ENCODE measurements at regions not wholly inside any gene's neighbourhood (a gene's known extent, or its start where the extent isn't known, plus 50 kb on each side); places are given as distances from the start of the nearest gene placed in this dataset.

DNA sequence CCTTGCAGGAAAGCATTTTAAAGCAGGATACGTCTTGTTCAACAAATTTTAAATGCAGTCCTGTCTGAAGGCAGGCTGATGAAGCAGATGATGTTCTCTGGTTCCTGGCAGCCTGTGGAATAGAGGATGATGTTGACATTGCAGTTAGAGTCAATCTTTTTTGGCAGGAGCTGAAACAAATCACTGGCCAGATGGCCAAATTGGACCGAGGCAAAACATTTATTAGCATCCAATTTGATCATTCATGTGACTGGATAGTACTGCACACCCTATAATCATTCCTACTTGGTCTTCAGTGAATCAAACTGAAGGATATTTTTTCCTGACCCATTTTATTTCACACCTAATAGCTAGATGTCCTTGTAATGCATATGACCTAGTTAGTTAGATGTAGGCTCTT, 172.2 kb upstream of the SLC10A2 start:
- no peak for ATAC-seq (ENCODE audit: low read depth)
- Histone ChIP-seq H2AK5ac (ENCODE audit: low read depth, low read length) (no peak overlapping the region), H3K79me1 (ENCODE audit: low read depth in 1 of 2, low read length in 2 of 2) (no peaks in the 10 kb centered on the region), H4K8ac (ENCODE audit: low read depth in 2 of 2, low read length in 2 of 2) (no peak overlapping the region), H3K9me1 (ENCODE audit: insufficient read depth, low read length) (no peaks in the 10 kb centered on the region), H3K9me3 (ENCODE audit: control insufficient read depth, insufficient read depth, low read length) (peaks cover 14% of the 10 kb centered on the region), H3K4ac (ENCODE audit: low read depth, low read length) (no peak overlapping the region), H2BK15ac (ENCODE audit: low read depth, low read length) (no peak overlapping the region), H3K4me3 (ENCODE audit: insufficient read depth, low read depth, low read length) (no peak overlapping the region), H3K27ac (ENCODE audit: insufficient read depth, low read length) (no peak overlapping the region), H2AK9ac (replicated peaks; ENCODE audit: low read depth, low read length, poor library complexity) (no peak overlapping the region), H3K36me3 (ENCODE audit: control insufficient read depth, insufficient read depth, low read length) (no peaks in the 10 kb centered on the region), H3K4me1 (ENCODE audit: control insufficient read depth, insufficient read depth, low read length) (no peaks in the 10 kb centered on the region), H3K9ac (ENCODE audit: low read depth, low read length) (no peak overlapping the region), H2BK5ac (ENCODE audit: low read depth, low read length, poor library complexity, severe bottlenecking) (no peak overlapping the region), H4K20me1 (ENCODE audit: insufficient read depth, low read length) (no peaks in the 10 kb centered on the region), H3K56ac (ENCODE audit: extremely low read depth, insufficient read depth, low read length) (no peak overlapping the region), H2BK120ac (ENCODE audit: low read depth, low read length) (no peak overlapping the region), H4K91ac (ENCODE audit: insufficient read depth, low read depth, low read length) (no peak overlapping the region), H2BK20ac (ENCODE audit: low read depth, low read length) (no peak overlapping the region), H2AFZ (replicated peaks; ENCODE audit: low read length, poor library complexity) (no peak overlapping the region), H3K27me3 (ENCODE audit: control insufficient read depth, insufficient read depth, low read length) (no peaks in the 10 kb centered on the region), H3K23ac (ENCODE audit: low read depth, low read length) (no peak overlapping the region), H3K18ac (ENCODE audit: low read depth, low read length) (no peak overlapping the region), H3K4me2 (ENCODE audit: low read depth, low read length) (no peak overlapping the region), H3K14ac (replicated peaks; ENCODE audit: low read depth, low read length) (no peak overlapping the region), H4K5ac (ENCODE audit: low read depth, low read length) (no peak overlapping the region)
- no peak for DNase-seq
- no TSS peak for BruUV-seq (replicated peaks)
- POLR2A ChIA-PET (ENCODE audit: unreplicated experiment), result no interaction called here
- dilution Hi-C loops (cut with HindIII; ENCODE audit: low sequenced_read_pairs, unreplicated experiment), result no loop called here
- in situ Hi-C loops (cut with MboI; ENCODE audit: low sequenced_read_pairs), result no loop called here
- no peak for TF ChIP-seq CEBPB (IDR thresholded peaks at IDR 0.05; ENCODE audit: low read depth, low read length)
- TF ChIP-seq, protein P1, sequence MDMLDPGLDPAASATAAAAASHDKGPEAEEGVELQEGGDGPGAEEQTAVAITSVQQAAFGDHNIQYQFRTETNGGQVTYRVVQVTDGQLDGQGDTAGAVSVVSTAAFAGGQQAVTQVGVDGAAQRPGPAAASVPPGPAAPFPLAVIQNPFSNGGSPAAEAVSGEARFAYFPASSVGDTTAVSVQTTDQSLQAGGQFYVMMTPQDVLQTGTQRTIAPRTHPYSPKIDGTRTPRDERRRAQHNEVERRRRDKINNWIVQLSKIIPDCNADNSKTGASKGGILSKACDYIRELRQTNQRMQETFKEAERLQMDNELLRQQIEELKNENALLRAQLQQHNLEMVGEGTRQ (IDR thresholded peaks at IDR 0.05; ENCODE audit: low read depth, low read length), result no peak
- no peak for TF ChIP-seq BHLHE40 (IDR thresholded peaks at IDR 0.05; ENCODE audit: low read depth, low read length)
- no peak for TF ChIP-seq MAFK (IDR thresholded peaks at IDR 0.05; ENCODE audit: low read depth, low read length)
- intact Hi-C loops (cut with micrococcal nuclease), result no loop called here
- no CpG with 5 or more reads among the region's 2 CpGs for WGBS, 2 experiments (ENCODE audit: extremely low coverage in 2 of 2, insufficient read length in 1 of 2)
- CTCF ChIA-PET, result no interaction called here

Measured in IMR-90 (cell line).